Smooth muscle cell (in vitro differentiated cells): ENCODE measurements at regions not wholly inside any gene's neighbourhood (a gene's known extent, or its start where the extent isn't known, plus 50 kb on each side); places are given as distances from the start of the nearest gene placed in this dataset.

Source experiments
- DNase-seq: peaks from one replicate; lab custom pipeline; 2025; ENCODE audit not compliant: unreplicated experiment; lab: John Stamatoyannopoulos, UW
- H2AFZ ChIP-seq: fragments of 200-600 bp; sonication (generic); 2 replicates; pipeline ENCODE4 v1.6.0; 2016; ENCODE audit warnings: antibody characterized with exemption, low read depth, mild to moderate bottlenecking
- H3F3A ChIP-seq: fragments of 200-600 bp; sonication (generic); 2 replicates; pipeline ENCODE4 v1.6.0; 2017; ENCODE audit warnings: antibody characterized with exemption, low read depth
- H3K27ac ChIP-seq: fragments of 200-600 bp; sonication (generic); 2 replicates; pipeline ENCODE4 v1.5.1; 2016; ENCODE audit warnings: low read depth, mild to moderate bottlenecking
- H3K27me3 ChIP-seq: fragments of 200-600 bp; sonication (generic); 2 replicates; pipeline ENCODE4 v1.6.1; 2016; ENCODE audit warnings: low read depth, mild to moderate bottlenecking
- H3K36me3 ChIP-seq: fragments of 200-600 bp; sonication (generic); 2 replicates; pipeline ENCODE4 v1.5.1; 2016; ENCODE audit warnings: low read depth
- H3K4me1 ChIP-seq: fragments of 200-600 bp; sonication (generic); 2 replicates; pipeline ENCODE4 v1.5.1; 2016; ENCODE audit warnings: low read depth
- H3K4me2 ChIP-seq: fragments of 200-600 bp; sonication (generic); 2 replicates; pipeline ENCODE4 v1.6.0; 2016; ENCODE audit warnings: mild to moderate bottlenecking
- H3K4me3 ChIP-seq: fragments of 200-600 bp; sonication (generic); 2 replicates; pipeline ENCODE4 v1.5.1; 2016; ENCODE audit warnings: mild to moderate bottlenecking
- H3K79me2 ChIP-seq: fragments of 200-600 bp; sonication (generic); 2 replicates; pipeline ENCODE4 v1.6.0; 2016; ENCODE audit warnings: low read depth, mild to moderate bottlenecking
- H3K9ac ChIP-seq: fragments of 200-600 bp; sonication (generic); 2 replicates; pipeline ENCODE4 v1.6.0; 2016; ENCODE audit warnings: low read depth
- H3K9me3 ChIP-seq: fragments of 200-600 bp; sonication (generic); replicated peaks from 2 replicates; pipeline ENCODE4 v1.5.1; 2016; ENCODE audit warnings: low read depth
- H4K20me1 ChIP-seq: fragments of 200-600 bp; sonication (generic); 2 replicates; pipeline ENCODE4 v1.6.0; 2016; ENCODE audit warnings: low read depth
- CTCF ChIP-seq: fragments of 200-600 bp; sonication (generic); IDR thresholded peaks from 2 replicates; pipeline ENCODE4 v1.5.1; 2017; ENCODE audit warnings: borderline replicate concordance, mild to moderate bottlenecking, antibody characterized with exemption; ENCODE audit not compliant: insufficient read depth, poor library complexity, severe bottlenecking
- WGBS: methylation state at CpG from one replicate; pipeline ENCODE4 v1.1.7; 2016; ENCODE audit warnings: low lambda C conversion rate; 5-methylcytosine and 5-hydroxymethylcytosine counted together

GRCh38 chr16:85391769-85392583, 221.1 kb upstream of the GSE1 start:
- peaks cover 4% of the 10 kb centered on the region for H3K4me1 ChIP-seq
- H3K4me3 ChIP-seq: no peak overlapping the region
- H3K4me2 ChIP-seq: no peak overlapping the region
- no peaks in the 10 kb centered on the region for H3K79me2 ChIP-seq
- no peaks in the 10 kb centered on the region for H3K27me3 ChIP-seq
- no peak for DNase-seq
- no peak overlapping the region for H3K9ac ChIP-seq
- H3K36me3 ChIP-seq: no peaks in the 10 kb centered on the region
- TF ChIP-seq CTCF: no peak
- no peaks in the 10 kb centered on the region for H3F3A ChIP-seq
- H4K20me1 ChIP-seq: no peaks in the 10 kb centered on the region
- H3K27ac ChIP-seq: no peak overlapping the region
- no peaks in the 10 kb centered on the region for H3K9me3 ChIP-seq
- WGBS: 90% methylated on average over 11 of the region's 11 CpGs
- no peak overlapping the region for H2AFZ ChIP-seq

GRCh38 chr16:85392756-85393673, 220.1 kb upstream of the GSE1 start:
- no peak for DNase-seq
- no peak for TF ChIP-seq CTCF

GRCh38 chr16:85393674-85394451, 219.3 kb upstream of the GSE1 start:
- Histone ChIP-seq H4K20me1 (no peaks in the 10 kb centered on the region), H3K4me3 (no peak overlapping the region), H3K27ac (peak overlapping the region; percentile 44), H3K79me2 (no peaks in the 10 kb centered on the region), H3F3A (no peaks in the 10 kb centered on the region), H3K9ac (no peak overlapping the region), H3K9me3 (no peaks in the 10 kb centered on the region), H2AFZ (no peak overlapping the region), H3K36me3 (no peaks in the 10 kb centered on the region), H3K27me3 (no peaks in the 10 kb centered on the region), H3K4me1 (peaks cover 4% of the 10 kb centered on the region), H3K4me2 (peak overlapping the region; percentile 76)
- peak; percentile 61 for DNase-seq
- WGBS: 24% methylated on average over 27 of the region's 34 CpGs
- TF ChIP-seq CTCF: peak; percentile 97

More at GRCh38 chr16:85392756-85393673, 220.1 kb upstream of the GSE1 start:
- no peak overlapping the region for H2AFZ ChIP-seq
- H3K4me3 ChIP-seq: no peak overlapping the region
- no peaks in the 10 kb centered on the region for H3K27me3 ChIP-seq
- H3F3A ChIP-seq: no peaks in the 10 kb centered on the region
- no peak overlapping the region for H3K27ac ChIP-seq
- no peaks in the 10 kb centered on the region for H3K79me2 ChIP-seq
- H3K4me1 ChIP-seq: peaks cover 4% of the 10 kb centered on the region
- no peak overlapping the region for H3K9ac ChIP-seq
- no peaks in the 10 kb centered on the region for H4K20me1 ChIP-seq
- H3K36me3 ChIP-seq: no peaks in the 10 kb centered on the region
- no peaks in the 10 kb centered on the region for H3K9me3 ChIP-seq
- 94% methylated on average over 17 of the region's 17 CpGs for WGBS
- no peak overlapping the region for H3K4me2 ChIP-seq
